GM12878 (cell line): ENCODE measurements at regions not wholly inside any gene's neighbourhood (a gene's known extent, or its start where the extent isn't known, plus 50 kb on each side); places are given as distances from the start of the nearest gene placed in this dataset.

ENCODE experiments used
- BCL3 ChIP-seq: IDR thresholded peaks from 2 replicates; pipeline ENCODE4 v1.6.1; 2011; ENCODE audit warnings: borderline replicate concordance, low read depth, mild to moderate bottlenecking, moderate library complexity, low read length; ENCODE audit not compliant: insufficient read depth, poor library complexity, severe bottlenecking
- HCFC1 ChIP-seq: fragments of 150-350 bp; IDR thresholded peaks from 2 replicates; pipeline ENCODE4 v1.6.1; 2014; ENCODE audit warnings: low read length
- MYC ChIP-seq: IDR thresholded peaks from 2 replicates; pipeline ENCODE4 v1.6.1; 2011; ENCODE audit warnings: mild to moderate bottlenecking, low read length, moderate library complexity, inconsistent platforms; ENCODE audit not compliant: insufficient read depth, insufficient replicate concordance, insufficient read length, severe bottlenecking
- POLR2A ChIP-seq: IDR thresholded peaks from 2 replicates; pipeline ENCODE4 v1.6.1; 2011; ENCODE audit warnings: low read depth, mild to moderate bottlenecking, low read length
- TF ChIP-seq, protein P1 (sequence below), 3 experiments: IDR thresholded peaks in 2 of 3; conservative IDR thresholded peaks in 1 of 3; 2 replicates each; pipeline ENCODE4 v1.5.1; 2011; ENCODE audit warnings: low read depth in 3 of 3, low read length in 3 of 3, mild to moderate bottlenecking in 3 of 3, control low read depth in 2 of 3, moderate library complexity in 2 of 3, inconsistent platforms in 1 of 3, mixed read lengths in 1 of 3; ENCODE audit not compliant: control insufficient read depth in 2 of 3, insufficient read depth in 1 of 3; ENCODE audit errors: extremely low read depth in 1 of 3

DNA sequence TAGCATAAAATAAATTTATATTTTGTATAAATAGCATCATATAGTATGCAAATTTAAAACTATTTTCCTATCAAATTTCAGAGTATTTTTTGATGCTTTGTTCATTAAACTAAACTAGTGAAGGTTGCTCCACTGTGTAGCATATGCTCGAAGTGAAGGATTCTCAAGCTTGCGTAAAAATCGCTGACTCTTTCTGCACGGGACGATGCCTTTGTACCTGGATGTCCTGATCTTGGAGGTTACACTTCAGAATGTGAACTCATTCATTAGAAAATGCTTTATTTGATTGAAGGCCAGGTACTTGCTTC, 305.0 kb downstream of the WDR72 start:
- TF ChIP-seq, protein P1, sequence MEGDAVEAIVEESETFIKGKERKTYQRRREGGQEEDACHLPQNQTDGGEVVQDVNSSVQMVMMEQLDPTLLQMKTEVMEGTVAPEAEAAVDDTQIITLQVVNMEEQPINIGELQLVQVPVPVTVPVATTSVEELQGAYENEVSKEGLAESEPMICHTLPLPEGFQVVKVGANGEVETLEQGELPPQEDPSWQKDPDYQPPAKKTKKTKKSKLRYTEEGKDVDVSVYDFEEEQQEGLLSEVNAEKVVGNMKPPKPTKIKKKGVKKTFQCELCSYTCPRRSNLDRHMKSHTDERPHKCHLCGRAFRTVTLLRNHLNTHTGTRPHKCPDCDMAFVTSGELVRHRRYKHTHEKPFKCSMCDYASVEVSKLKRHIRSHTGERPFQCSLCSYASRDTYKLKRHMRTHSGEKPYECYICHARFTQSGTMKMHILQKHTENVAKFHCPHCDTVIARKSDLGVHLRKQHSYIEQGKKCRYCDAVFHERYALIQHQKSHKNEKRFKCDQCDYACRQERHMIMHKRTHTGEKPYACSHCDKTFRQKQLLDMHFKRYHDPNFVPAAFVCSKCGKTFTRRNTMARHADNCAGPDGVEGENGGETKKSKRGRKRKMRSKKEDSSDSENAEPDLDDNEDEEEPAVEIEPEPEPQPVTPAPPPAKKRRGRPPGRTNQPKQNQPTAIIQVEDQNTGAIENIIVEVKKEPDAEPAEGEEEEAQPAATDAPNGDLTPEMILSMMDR (IDR thresholded peaks at IDR 0.05 in 2 of 3, conservative IDR thresholded peaks at IDR 0.05 in 1 of 3; ENCODE audit: control insufficient read depth in 2 of 3, extremely low read depth in 1 of 3, insufficient read depth in 1 of 3, low read depth in 3 of 3, low read length in 3 of 3), result no peak
- TF ChIP-seq MYC (no peak), BCL3 (no peak), HCFC1 (no peak), POLR2A (no peak)
